ENCODE measurements at regions not wholly inside any gene's neighbourhood (a gene's known extent, or its start where the extent isn't known, plus 50 kb on each side); places are given as distances from the start of the nearest gene placed in this dataset.

GRCh38 chr2:129174143-129174542, 805.3 kb upstream of the RAB6C start:
- TF ChIP-seq CTCF (IDR thresholded peaks at IDR 0.05), result no peak
- no peak for TF ChIP-seq POLR2A (IDR thresholded peaks at IDR 0.05)

All from Peyer's patch (tissue), 4 donors.